Vagina (tissue), 2 donors: ENCODE measurements at regions not wholly inside any gene's neighbourhood (a gene's known extent, or its start where the extent isn't known, plus 50 kb on each side); places are given as distances from the start of the nearest gene placed in this dataset.

Source experiments
- DNase-seq, 2 donors: peaks; one replicate each; pipeline ENCODE4 v3.0.0-alpha.2; 2017; ENCODE audit errors: extremely low spot score in 2 of 2
- H3K27ac ChIP-seq: fragments of 200-600 bp; sonication (generic); one replicate; pipeline ENCODE4 v1.5.1; 2019
- H3K27me3 ChIP-seq: fragments of 200-600 bp; sonication (generic); one replicate; pipeline ENCODE4 v1.5.1; 2019
- H3K36me3 ChIP-seq, 2 donors: fragments of 200-600 bp; sonication (generic); one replicate each; pipeline ENCODE4 v1.5.1; 2017 to 2019
- H3K4me1 ChIP-seq: fragments of 200-600 bp; sonication (generic); one replicate; pipeline ENCODE4 v1.5.1; 2019
- H3K4me3 ChIP-seq, 2 donors: fragments of 200-600 bp; sonication (generic); 1 replicate in 1 of 2; 2 replicates in 1 of 2; pipeline ENCODE4 v1.5.1; 2016 to 2019
- H3K9me3 ChIP-seq: fragments of 200-600 bp; sonication (generic); one replicate; pipeline ENCODE4 v1.5.1; 2019
- CTCF ChIP-seq, 3 experiments: fragments of 450-650 bp in 2 of 3; fragments of 200-600 bp in 1 of 3; sonication (generic) in 1 of 3; IDR thresholded peaks; one replicate each; pipeline ENCODE4 v1.5.1; 2017 to 2019; ENCODE audit warnings: antibody characterized with exemption in 3 of 3, mild to moderate bottlenecking in 2 of 3, moderate library complexity in 2 of 3
- POLR2A ChIP-seq, 2 donors: fragments of 450-650 bp; IDR thresholded peaks; one replicate each; pipeline ENCODE4 v1.6.1; 2017; ENCODE audit warnings: antibody characterized with exemption in 2 of 2, mild to moderate bottlenecking in 2 of 2, moderate library complexity in 2 of 2
- POLR2AphosphoS5 ChIP-seq, 2 donors: sonication (generic); formaldehyde crosslinking; IDR thresholded peaks; one replicate each; pipeline ENCODE4 v1.9.0; 2017; ENCODE audit warnings: antibody characterized with exemption in 2 of 2, mild to moderate bottlenecking in 2 of 2, low read depth in 1 of 2; ENCODE audit not compliant: insufficient read depth in 1 of 2
- intact Hi-C: fragments of 100-400 bp; cut with DNase I; formaldehyde crosslinking; loops from one replicate; pipeline ENCODE4 v1.15.1; 2023

GRCh38 chr3:159001711-159002110, 199.9 kb downstream of the MFSD1 start:
- DNase-seq = no peak
- no peaks in the 10 kb centered on the region for H3K36me3 ChIP-seq
- H3K27ac ChIP-seq = no peak overlapping the region
- no peak overlapping the region for H3K4me3 ChIP-seq
- H3K27me3 ChIP-seq = no peaks in the 10 kb centered on the region
- intact Hi-C loops = no loop called here
- no peaks in the 10 kb centered on the region for H3K9me3 ChIP-seq
- no peak for TF ChIP-seq CTCF (IDR thresholded peaks at IDR 0.05)
- TF ChIP-seq POLR2A (IDR thresholded peaks at IDR 0.05) = no peak
- no peak for TF ChIP-seq POLR2AphosphoS5 (IDR thresholded peaks at IDR 0.05; ENCODE audit: insufficient read depth in 1 of 2, low read depth in 1 of 2)
- H3K4me1 ChIP-seq = no peaks in the 10 kb centered on the region

DNA sequence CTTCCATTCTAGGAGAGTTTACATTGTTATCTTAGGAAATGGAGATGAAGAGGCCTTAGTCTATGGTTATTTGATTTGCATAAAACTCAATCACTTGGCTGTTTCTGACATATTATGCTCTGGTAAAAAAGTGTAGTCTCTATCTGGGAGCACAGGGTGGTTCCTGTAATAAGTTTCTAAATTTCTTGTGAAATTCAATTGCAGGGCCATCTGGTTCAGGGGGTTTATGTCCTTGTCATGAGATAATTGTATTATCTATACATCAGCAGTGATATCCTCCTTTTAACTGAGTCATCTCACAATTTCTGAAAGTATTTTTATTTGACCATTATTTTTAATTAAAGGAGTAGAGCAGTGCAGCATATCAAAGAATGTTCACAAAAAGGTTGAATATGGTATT, 203.3 kb downstream of the MFSD1 start:
- intact Hi-C loops = no loop called here

GRCh38 chr3:159007331-159007730, 205.5 kb downstream of the MFSD1 start:
- H3K9me3 ChIP-seq = no peaks in the 10 kb centered on the region
- no peaks in the 10 kb centered on the region for H3K4me1 ChIP-seq
- no peaks in the 10 kb centered on the region for H3K27me3 ChIP-seq
- no peak overlapping the region for H3K27ac ChIP-seq
- TF ChIP-seq POLR2AphosphoS5 (IDR thresholded peaks at IDR 0.05; ENCODE audit: insufficient read depth in 1 of 2, low read depth in 1 of 2) = no peak
- TF ChIP-seq CTCF (IDR thresholded peaks at IDR 0.05) = no peak
- intact Hi-C loops = no loop called here
- DNase-seq = no peak
- no peak overlapping the region for H3K4me3 ChIP-seq
- H3K36me3 ChIP-seq = no peaks in the 10 kb centered on the region

More for the DNA sequence above, 203.3 kb downstream of the MFSD1 start:
- Histone ChIP-seq H3K9me3 (no peaks in the 10 kb centered on the region), H3K27ac (no peak overlapping the region), H3K36me3 (no peaks in the 10 kb centered on the region), H3K4me1 (no peaks in the 10 kb centered on the region), H3K4me3 (no peak overlapping the region), H3K27me3 (no peaks in the 10 kb centered on the region)
- no peak for TF ChIP-seq POLR2A (IDR thresholded peaks at IDR 0.05)
- no peak for TF ChIP-seq POLR2AphosphoS5 (IDR thresholded peaks at IDR 0.05; ENCODE audit: insufficient read depth in 1 of 2, low read depth in 1 of 2)
- no peak for TF ChIP-seq CTCF (IDR thresholded peaks at IDR 0.05)
- no peak for DNase-seq

DNA sequence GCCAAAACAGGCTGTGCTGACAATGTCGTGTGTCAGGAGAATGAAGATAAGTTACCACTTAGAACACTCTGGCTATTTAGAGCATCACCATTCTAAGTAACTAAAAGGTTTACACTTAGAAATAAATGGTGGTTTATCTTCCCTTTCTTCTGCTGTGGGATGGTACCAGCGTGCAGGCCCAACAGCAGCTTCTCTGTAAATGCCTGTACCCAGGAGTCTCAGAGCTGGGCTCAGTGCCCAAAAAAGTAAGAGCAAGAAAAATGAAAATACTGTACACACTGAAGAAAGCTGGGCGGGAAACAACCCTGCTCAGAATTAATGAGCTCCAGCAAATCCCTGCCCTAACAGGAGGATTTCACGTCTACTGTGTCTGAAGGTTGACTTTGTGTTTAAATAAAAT, 206.5 kb downstream of the MFSD1 start:
- no peaks in the 10 kb centered on the region for H3K27me3 ChIP-seq
- DNase-seq = no peak
- no peaks in the 10 kb centered on the region for H3K4me1 ChIP-seq
- no peak overlapping the region for H3K4me3 ChIP-seq
- no peak overlapping the region for H3K27ac ChIP-seq
- TF ChIP-seq POLR2A (IDR thresholded peaks at IDR 0.05) (no peak), CTCF (IDR thresholded peaks at IDR 0.05) (no peak), POLR2AphosphoS5 (IDR thresholded peaks at IDR 0.05; ENCODE audit: insufficient read depth in 1 of 2, low read depth in 1 of 2) (no peak)
- intact Hi-C loops = no loop called here
- no peaks in the 10 kb centered on the region for H3K36me3 ChIP-seq
- H3K9me3 ChIP-seq = no peaks in the 10 kb centered on the region

GRCh38 chr3:159018341-159018740, 216.5 kb downstream of the MFSD1 start:
- Histone ChIP-seq H3K36me3 (no peaks in the 10 kb centered on the region), H3K4me1 (no peaks in the 10 kb centered on the region), H3K27ac (no peak overlapping the region), H3K27me3 (no peaks in the 10 kb centered on the region), H3K9me3 (no peaks in the 10 kb centered on the region), H3K4me3 (no peak overlapping the region)
- intact Hi-C loops = no loop called here
- TF ChIP-seq POLR2AphosphoS5 (IDR thresholded peaks at IDR 0.05; ENCODE audit: insufficient read depth in 1 of 2, low read depth in 1 of 2) (no peak), POLR2A (IDR thresholded peaks at IDR 0.05) (no peak), CTCF (IDR thresholded peaks at IDR 0.05) (no peak)
- no peak for DNase-seq
